HEK293T (cell line): ENCODE measurements at regions not wholly inside any gene's neighbourhood (a gene's known extent, or its start where the extent isn't known, plus 50 kb on each side); places are given as distances from the start of the nearest gene placed in this dataset.

ENCODE experiments used
- BHLHE40 ChIP-seq: fragments of 450-650 bp; IDR thresholded peaks from 2 replicates; pipeline ENCODE4 v1.6.1; 2016; ENCODE audit warnings: mild to moderate bottlenecking, moderate library complexity, borderline replicate concordance
- HDGF ChIP-seq: fragments of 450-650 bp; IDR thresholded peaks from 2 replicates; pipeline ENCODE4 v1.6.1; 2017; ENCODE audit warnings: antibody characterized with exemption, borderline replicate concordance
- PKNOX1 ChIP-seq: fragments of 450-650 bp; IDR thresholded peaks from 2 replicates; pipeline ENCODE4 v1.6.1; 2016
- SP1 ChIP-seq: fragments of 450-650 bp; IDR thresholded peaks from 2 replicates; pipeline ENCODE4 v1.6.1; 2017
- TARDBP ChIP-seq: fragments of 450-650 bp; IDR thresholded peaks from 2 replicates; pipeline ENCODE4 v1.6.1; 2016
- ZNF384 ChIP-seq: fragments of 450-650 bp; IDR thresholded peaks from 2 replicates; pipeline ENCODE4 v1.6.1; 2016

- TF ChIP-seq ZNF384 (no peak), SP1 (no peak), BHLHE40 (no peak), HDGF (no peak), PKNOX1 (no peak), TARDBP (no peak)
Measured at GRCh38 chr4:124948976-124949597, 236.6 kb upstream of the ANKRD50 start.
